ENCODE measurements at regions not wholly inside any gene's neighbourhood (a gene's known extent, or its start where the extent isn't known, plus 50 kb on each side); places are given as distances from the start of the nearest gene placed in this dataset.
"Not testable (repeated sequence)": the region's sequence is repeated elsewhere in the genome, so short reads cannot be mapped to it uniquely, and the experiment has no call there.

DNA sequence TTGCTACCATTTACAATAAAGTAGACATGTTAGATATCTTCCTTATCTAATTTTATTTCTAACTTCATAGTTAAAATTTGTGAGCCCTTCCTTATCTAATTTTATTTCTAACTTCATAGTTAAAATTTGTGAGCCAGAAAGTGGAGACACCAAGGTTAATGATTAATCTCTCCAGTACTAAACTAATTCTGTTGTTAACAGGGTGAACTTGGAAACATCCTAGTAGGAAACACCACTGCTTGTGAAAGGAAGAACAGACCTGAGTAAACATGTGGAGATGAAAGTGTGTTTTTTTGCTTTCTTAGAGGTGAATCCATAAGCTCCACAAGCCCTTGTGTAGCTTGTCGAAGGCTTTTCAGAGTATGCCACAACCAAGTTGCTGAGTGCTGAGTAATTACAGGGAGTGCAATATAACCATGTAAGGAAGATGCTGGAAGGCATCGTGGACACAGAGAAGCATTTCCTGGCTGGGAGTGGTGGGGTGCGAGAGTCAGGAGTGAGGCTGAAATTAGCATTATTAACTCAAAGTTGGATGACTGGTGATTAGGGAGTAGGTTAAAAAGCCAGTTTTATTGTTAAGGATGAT is 118.6 kb upstream of the NEIL3 start:
- no peak for DNase-seq (ENCODE audit: low spot score)
- H3K36me3 Mint-ChIP-seq (ENCODE audit: low read depth), result no peaks in the 10 kb centered on the region
- H3K4me3 Mint-ChIP-seq (ENCODE audit: unreplicated experiment), result no peak overlapping the region
- no peak overlapping the region for H3K27ac Mint-ChIP-seq (ENCODE audit: unreplicated experiment)
- no peaks in the 10 kb centered on the region for H3K27me3 Mint-ChIP-seq (ENCODE audit: low read depth)
- TF ChIP-seq, protein P1, sequence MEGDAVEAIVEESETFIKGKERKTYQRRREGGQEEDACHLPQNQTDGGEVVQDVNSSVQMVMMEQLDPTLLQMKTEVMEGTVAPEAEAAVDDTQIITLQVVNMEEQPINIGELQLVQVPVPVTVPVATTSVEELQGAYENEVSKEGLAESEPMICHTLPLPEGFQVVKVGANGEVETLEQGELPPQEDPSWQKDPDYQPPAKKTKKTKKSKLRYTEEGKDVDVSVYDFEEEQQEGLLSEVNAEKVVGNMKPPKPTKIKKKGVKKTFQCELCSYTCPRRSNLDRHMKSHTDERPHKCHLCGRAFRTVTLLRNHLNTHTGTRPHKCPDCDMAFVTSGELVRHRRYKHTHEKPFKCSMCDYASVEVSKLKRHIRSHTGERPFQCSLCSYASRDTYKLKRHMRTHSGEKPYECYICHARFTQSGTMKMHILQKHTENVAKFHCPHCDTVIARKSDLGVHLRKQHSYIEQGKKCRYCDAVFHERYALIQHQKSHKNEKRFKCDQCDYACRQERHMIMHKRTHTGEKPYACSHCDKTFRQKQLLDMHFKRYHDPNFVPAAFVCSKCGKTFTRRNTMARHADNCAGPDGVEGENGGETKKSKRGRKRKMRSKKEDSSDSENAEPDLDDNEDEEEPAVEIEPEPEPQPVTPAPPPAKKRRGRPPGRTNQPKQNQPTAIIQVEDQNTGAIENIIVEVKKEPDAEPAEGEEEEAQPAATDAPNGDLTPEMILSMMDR (IDR thresholded peaks at IDR 0.05), result no peak
- H3K9me3 Mint-ChIP-seq (ENCODE audit: low read depth), result no peaks in the 10 kb centered on the region
- H3K4me1 Mint-ChIP-seq (ENCODE audit: low read depth), result peaks cover 5% of the 10 kb centered on the region

DNA sequence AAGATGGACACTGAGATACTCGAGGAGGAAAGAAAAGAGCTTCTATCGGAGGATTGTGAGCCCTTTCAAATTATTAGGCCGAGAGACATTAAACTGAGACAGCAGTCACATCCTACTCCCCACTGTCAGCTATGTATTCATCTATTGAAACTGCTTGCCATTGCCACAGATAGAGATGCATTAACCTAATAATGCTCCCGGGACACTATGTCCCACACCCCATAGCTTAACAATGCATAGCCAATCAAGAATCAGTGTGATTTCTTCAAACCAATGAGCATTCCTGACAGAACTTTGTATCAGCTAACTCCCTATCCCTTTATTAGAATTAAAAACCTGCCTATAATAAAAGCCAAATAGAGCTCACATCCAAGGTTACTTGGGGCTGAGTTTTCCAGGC is 118.1 kb upstream of the NEIL3 start:
- Mint-ChIP-seq H3K4me3 (ENCODE audit: unreplicated experiment) (no peak overlapping the region), H3K4me1 (ENCODE audit: low read depth) (peaks cover 5% of the 10 kb centered on the region), H3K36me3 (ENCODE audit: low read depth) (no peaks in the 10 kb centered on the region), H3K9me3 (ENCODE audit: low read depth) (peaks cover 1% of the 10 kb centered on the region), H3K27me3 (ENCODE audit: low read depth) (no peaks in the 10 kb centered on the region), H3K27ac (ENCODE audit: unreplicated experiment) (no peak overlapping the region)
- TF ChIP-seq, protein P1 (IDR thresholded peaks at IDR 0.05), result no peak
- no peak for DNase-seq (ENCODE audit: low spot score)

DNA sequence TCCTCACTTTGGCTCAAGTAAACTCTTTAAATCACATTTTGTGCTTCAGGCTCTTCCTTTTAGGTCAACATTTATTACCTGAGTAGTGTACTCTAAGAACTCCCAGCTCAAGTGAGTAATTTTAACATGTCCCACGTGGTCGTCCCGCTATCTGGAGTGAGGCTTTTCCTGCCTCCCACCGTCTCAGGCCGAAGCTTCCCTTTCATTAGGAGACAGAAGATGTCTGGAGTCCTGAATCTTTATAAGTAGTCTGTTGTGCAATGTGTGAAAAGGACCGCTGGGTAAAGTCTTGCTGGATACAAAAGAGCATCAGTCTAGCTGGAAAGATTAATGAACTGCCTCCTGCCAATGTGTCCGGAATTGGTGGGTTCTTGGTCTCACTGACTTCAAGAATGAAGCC is 117.7 kb upstream of the NEIL3 start:
- Mint-ChIP-seq H3K9me3 (ENCODE audit: low read depth) (peaks cover 5% of the 10 kb centered on the region), H3K27me3 (ENCODE audit: low read depth) (no peaks in the 10 kb centered on the region), H3K27ac (ENCODE audit: unreplicated experiment) (no peak overlapping the region), H3K4me3 (ENCODE audit: unreplicated experiment) (no peak overlapping the region), H3K36me3 (ENCODE audit: low read depth) (peaks cover 3% of the 10 kb centered on the region), H3K4me1 (ENCODE audit: low read depth) (peaks cover 5% of the 10 kb centered on the region)
- DNase-seq (ENCODE audit: low spot score), result no peak
- TF ChIP-seq, protein P1 (IDR thresholded peaks at IDR 0.05), result no peak

DNA sequence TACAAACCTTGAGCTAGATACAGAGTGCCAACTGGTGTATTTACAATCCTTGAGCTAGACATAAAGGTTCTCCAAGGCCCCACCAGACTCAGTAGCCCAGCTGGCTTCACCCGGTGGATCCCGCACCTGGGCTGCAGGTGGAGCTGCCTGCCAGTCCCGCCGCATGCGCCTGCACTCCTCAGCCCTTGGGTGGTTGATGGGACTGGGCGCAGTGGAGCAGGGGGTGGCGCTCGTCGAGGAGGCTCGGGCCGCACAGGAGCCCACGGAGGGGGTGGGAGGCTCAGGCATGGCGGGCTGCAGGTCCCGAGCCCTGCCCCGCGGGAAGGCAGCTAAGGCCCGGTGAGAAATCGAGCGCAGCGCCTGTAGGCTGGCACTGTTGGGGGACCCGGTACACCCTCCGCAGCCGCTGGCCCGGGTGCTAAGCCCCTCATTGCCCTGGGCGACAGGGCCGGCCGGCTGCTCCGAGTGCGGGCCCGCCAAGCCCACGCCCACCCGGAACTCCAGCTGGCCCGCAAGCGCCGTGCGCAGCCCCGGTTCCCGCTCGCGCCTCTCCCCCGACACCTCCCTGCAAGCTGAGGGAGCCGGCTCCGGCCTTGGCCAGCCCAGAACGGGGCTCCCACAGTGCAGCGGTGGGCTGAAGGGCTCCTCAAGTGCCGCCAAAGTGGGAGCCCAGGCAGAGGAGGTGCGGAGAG is 116.5 kb upstream of the NEIL3 start:
- not testable (repeated sequence) for H3K4me3 Mint-ChIP-seq (ENCODE audit: unreplicated experiment); H3K27me3 Mint-ChIP-seq (ENCODE audit: low read depth); H3K4me1 Mint-ChIP-seq (ENCODE audit: low read depth); H3K36me3 Mint-ChIP-seq (ENCODE audit: low read depth); H3K27ac Mint-ChIP-seq (ENCODE audit: unreplicated experiment); DNase-seq (ENCODE audit: low spot score)
- H3K9me3 Mint-ChIP-seq (ENCODE audit: low read depth), result peaks cover 15% of the 10 kb centered on the region

DNA sequence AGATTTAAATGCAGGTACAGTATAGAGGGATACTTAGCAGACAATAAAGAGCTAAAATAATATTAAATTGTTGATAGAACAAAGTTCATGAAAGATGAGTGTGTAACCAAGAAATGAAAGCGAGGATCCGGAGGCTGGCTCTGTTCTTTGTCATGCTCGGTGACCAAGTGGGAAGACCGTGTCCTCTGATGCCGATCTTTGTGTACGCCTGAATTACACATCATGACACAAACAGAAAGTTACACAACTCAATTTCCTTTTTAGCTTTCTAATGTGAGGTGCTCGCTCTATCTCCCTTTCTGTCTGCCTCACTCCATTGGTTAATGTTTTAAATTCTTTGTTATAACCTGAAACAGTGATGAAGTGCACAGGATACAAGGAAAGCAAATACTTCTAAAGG is 114.8 kb upstream of the NEIL3 start:
- Mint-ChIP-seq H3K27me3 (ENCODE audit: low read depth) (peaks cover 2% of the 10 kb centered on the region), H3K4me1 (ENCODE audit: low read depth) (peaks cover 5% of the 10 kb centered on the region), H3K4me3 (ENCODE audit: unreplicated experiment) (no peak overlapping the region), H3K9me3 (ENCODE audit: low read depth) (peaks cover 15% of the 10 kb centered on the region), H3K27ac (ENCODE audit: unreplicated experiment) (no peak overlapping the region), H3K36me3 (ENCODE audit: low read depth) (peaks cover 5% of the 10 kb centered on the region)
- TF ChIP-seq, protein P1 (IDR thresholded peaks at IDR 0.05), result no peak
- no peak for DNase-seq (ENCODE audit: low spot score)

DNA sequence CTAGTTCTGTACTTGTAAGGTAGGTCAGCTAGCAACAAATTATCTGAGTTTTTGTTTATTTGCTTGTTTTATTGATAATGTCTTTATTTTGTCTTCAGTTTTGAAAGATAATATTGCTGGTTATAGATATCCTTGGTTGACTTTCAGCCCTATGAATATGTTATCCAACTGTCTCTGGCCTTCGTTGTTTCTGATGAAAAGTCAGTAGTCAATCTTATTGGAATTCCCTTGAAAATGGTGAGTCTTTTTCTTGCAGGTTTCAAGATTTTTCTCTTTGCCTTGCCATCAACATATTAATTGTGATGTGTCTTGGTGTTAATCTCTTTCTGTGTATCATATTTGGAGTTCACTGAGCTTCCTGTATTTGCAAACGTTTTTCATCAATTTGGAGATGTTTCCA is 113.1 kb upstream of the NEIL3 start:
- H3K9me3 Mint-ChIP-seq (ENCODE audit: low read depth), result peaks cover 15% of the 10 kb centered on the region
- no peak overlapping the region for H3K4me3 Mint-ChIP-seq (ENCODE audit: unreplicated experiment)
- H3K36me3 Mint-ChIP-seq (ENCODE audit: low read depth), result peaks cover 5% of the 10 kb centered on the region
- no peak for DNase-seq (ENCODE audit: low spot score)
- TF ChIP-seq, protein P1 (IDR thresholded peaks at IDR 0.05), result no peak
- H3K4me1 Mint-ChIP-seq (ENCODE audit: low read depth), result no peaks in the 10 kb centered on the region
- peaks cover 2% of the 10 kb centered on the region for H3K27me3 Mint-ChIP-seq (ENCODE audit: low read depth)
- no peak overlapping the region for H3K27ac Mint-ChIP-seq (ENCODE audit: unreplicated experiment)
